ENCODE measurements at regions not wholly inside any gene's neighbourhood (a gene's known extent, or its start where the extent isn't known, plus 50 kb on each side); places are given as distances from the start of the nearest gene placed in this dataset.

DNA sequence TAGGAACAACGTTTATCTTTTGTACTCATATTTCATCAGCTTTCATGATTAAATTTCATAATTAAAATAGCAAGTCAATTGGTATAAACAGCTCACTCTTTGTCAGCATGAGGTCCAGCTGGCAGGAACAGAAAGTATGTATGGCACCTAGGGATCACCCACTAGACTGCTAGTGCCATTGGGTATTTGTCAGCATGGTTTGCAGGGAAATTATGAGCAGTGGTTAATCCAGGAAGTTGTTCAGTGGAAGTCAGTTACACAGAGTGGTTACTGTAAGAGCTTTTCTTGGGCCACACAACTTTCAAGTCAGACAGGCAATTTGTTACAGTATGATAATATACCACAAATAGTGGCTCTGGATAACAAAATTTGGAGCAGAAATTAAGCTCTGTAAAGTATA is 340.3 kb upstream of the RGS6 start:
- no peaks in the 10 kb centered on the region for H3K9me3 ChIP-seq (ENCODE audit: control insufficient read depth, low read depth, low read length)
- H4K91ac ChIP-seq (ENCODE audit: insufficient read length, low read depth, low read length): no peak overlapping the region
- H4K8ac ChIP-seq (replicated peaks; ENCODE audit: insufficient read length, low read depth, low read length): no peak overlapping the region
- no peak overlapping the region for H3K27ac Mint-ChIP-seq
- H3K36me3 Mint-ChIP-seq (ENCODE audit: insufficient read depth in 1 of 3, low read depth in 3 of 3): peaks cover 5 to 9% (median 6%) of the 10 kb centered on the region in 3 experiments; a peak in 4 of 7 replicates
- H3K14ac ChIP-seq (ENCODE audit: insufficient read depth, low read length): no peak overlapping the region
- H2AFZ ChIP-seq (ENCODE audit: low read length): no peak overlapping the region
- peak overlapping the region; percentile 24; the same call in 1 of the 2 replicates for H2BK15ac ChIP-seq (ENCODE audit: low read depth, low read length)
- no peak overlapping the region for H3K23ac ChIP-seq (ENCODE audit: insufficient read length, low read depth, low read length)
- H2BK20ac ChIP-seq (ENCODE audit: low read depth, low read length, poor library complexity, severe bottlenecking): no peak overlapping the region
- no peak for DNase-seq
- no peak overlapping the region for H3K4me2 ChIP-seq (ENCODE audit: insufficient read depth, insufficient read length, low read length)
- no CpG with 5 or more reads among the region's 1 CpG for WGBS (ENCODE audit: extremely low coverage, insufficient read length, low lambda C conversion rate)
- TF ChIP-seq CTCF (conservative IDR thresholded peaks at IDR 0.05): no peak
- H3K9ac ChIP-seq (ENCODE audit: extremely low read depth, insufficient read length, low read length): no peak overlapping the region
- H4K20me1 ChIP-seq (ENCODE audit: control insufficient read depth, insufficient read depth, insufficient read length): no peaks in the 10 kb centered on the region
- no peak overlapping the region for H4K5ac ChIP-seq (ENCODE audit: insufficient read length, low read depth, low read length)
- H2BK5ac ChIP-seq (ENCODE audit: insufficient read length, low read length): no peak overlapping the region
- no peaks in the 10 kb centered on the region for H3K9me3 Mint-ChIP-seq
- H3K27me3 Mint-ChIP-seq (ENCODE audit: low read depth): no peaks in the 10 kb centered on the region
- peaks cover 2% of the 10 kb centered on the region; the same call in 1 of the 2 replicates for H3K79me2 ChIP-seq (ENCODE audit: insufficient read depth, low read length)
- no peak overlapping the region for H2BK12ac ChIP-seq (ENCODE audit: insufficient read length, low read depth, low read length)
- H3K27me3 ChIP-seq (ENCODE audit: insufficient read depth, low read length): no peaks in the 10 kb centered on the region
- H3T11ph ChIP-seq (ENCODE audit: low read length): no peak overlapping the region
- H3K79me1 ChIP-seq (ENCODE audit: insufficient read depth, low read depth, low read length, poor library complexity, severe bottlenecking): peaks cover 2% of the 10 kb centered on the region
- no peak overlapping the region for H2AK5ac ChIP-seq (ENCODE audit: insufficient read length, low read length)
- no peak overlapping the region for H3K56ac ChIP-seq (ENCODE audit: insufficient read length, low read depth, low read length)
- H3K27ac ChIP-seq (ENCODE audit: insufficient read length, low read depth, low read length): no peak overlapping the region
- no peak overlapping the region for H2BK120ac ChIP-seq (ENCODE audit: low read depth, low read length, poor library complexity, severe bottlenecking)
- peaks cover 13 to 14% of the 10 kb centered on the region in 2 experiments for H3K4me1 Mint-ChIP-seq
- no peaks in the 10 kb centered on the region for H3K23me2 ChIP-seq (ENCODE audit: insufficient read length, low read depth, low read length, poor library complexity, severe bottlenecking)
- H3K4ac ChIP-seq (ENCODE audit: low read depth, low read length): no peak overlapping the region
- H3K18ac ChIP-seq (ENCODE audit: insufficient read length, low read depth, low read length): no peak overlapping the region
- H3K4me3 Mint-ChIP-seq: no peak overlapping the region
- no peaks in the 10 kb centered on the region for H3K4me1 ChIP-seq (ENCODE audit: insufficient read depth, low read length)
